Activated naive CD4-positive, alpha-beta T cell treated with anti-CD3 and anti-CD28 coated beads, Interleukin-2, amount 10 ng/mL, durations not matched to agents 7 days and 5 days (primary cell): ENCODE measurements at regions not wholly inside any gene's neighbourhood (a gene's known extent, or its start where the extent isn't known, plus 50 kb on each side); places are given as distances from the start of the nearest gene placed in this dataset.
"Not testable (repeated sequence)": the region's sequence is repeated elsewhere in the genome, so short reads cannot be mapped to it uniquely, and the experiment has no call there.

Source experiments
- CTCF ChIA-PET: fragments of 350-600 bp; sonication (Branson Sonifier 250); formaldehyde crosslinking; loops from one replicate; lab custom pipeline; 2021; ENCODE audit warnings: antibody characterized with exemption; lab: Charles Lee
- DNase-seq: peaks from one replicate; pipeline ENCODE4 v3.0.0-alpha.2; 2020
- H3K27ac Mint-ChIP-seq: one replicate; pipeline ENCODE4 v1.8.0; 2021; ENCODE audit warnings: mild to moderate bottlenecking, moderate library complexity, mixed read lengths
- H3K27me3 Mint-ChIP-seq: one replicate; pipeline ENCODE4 v1.8.0; 2021; ENCODE audit warnings: mild to moderate bottlenecking, mixed read lengths
- H3K36me3 Mint-ChIP-seq: one replicate; pipeline ENCODE4 v1.8.0; 2021; ENCODE audit warnings: mixed read lengths
- H3K4me1 Mint-ChIP-seq: one replicate; pipeline ENCODE4 v1.8.0; 2021; ENCODE audit warnings: mixed read lengths
- H3K4me3 Mint-ChIP-seq: one replicate; pipeline ENCODE4 v1.8.0; 2021; ENCODE audit warnings: mild to moderate bottlenecking, moderate library complexity, mixed read lengths
- H3K9me3 Mint-ChIP-seq: one replicate; pipeline ENCODE4 v1.8.0; 2021; ENCODE audit warnings: mixed read lengths

DNA sequence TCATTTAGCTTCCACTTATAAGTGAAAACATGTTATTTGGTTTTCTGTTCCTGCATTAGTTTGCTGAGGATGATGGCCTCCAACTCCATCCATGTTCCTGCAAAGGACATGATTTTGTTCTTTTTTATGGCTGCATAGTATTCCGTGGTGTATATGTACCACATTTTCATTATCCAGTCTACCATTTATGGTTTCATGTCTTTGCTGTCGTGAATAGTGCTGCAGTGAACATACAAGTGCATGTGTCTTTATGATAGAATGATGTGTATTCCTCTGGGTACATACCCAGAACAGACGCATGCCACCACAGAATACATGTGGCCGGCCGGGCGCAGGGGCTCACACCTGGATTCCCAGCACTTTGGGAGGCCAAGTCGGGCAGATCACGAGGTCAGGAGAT is 247.7 kb upstream of the SULF2 start:
- CTCF ChIA-PET, H3K36me3 Mint-ChIP-seq, H3K4me1 Mint-ChIP-seq, DNase-seq, H3K9me3 Mint-ChIP-seq, H3K27ac Mint-ChIP-seq, H3K4me3 Mint-ChIP-seq: not testable (repeated sequence)
- peaks cover 18% of the 10 kb centered on the region for H3K27me3 Mint-ChIP-seq

DNA sequence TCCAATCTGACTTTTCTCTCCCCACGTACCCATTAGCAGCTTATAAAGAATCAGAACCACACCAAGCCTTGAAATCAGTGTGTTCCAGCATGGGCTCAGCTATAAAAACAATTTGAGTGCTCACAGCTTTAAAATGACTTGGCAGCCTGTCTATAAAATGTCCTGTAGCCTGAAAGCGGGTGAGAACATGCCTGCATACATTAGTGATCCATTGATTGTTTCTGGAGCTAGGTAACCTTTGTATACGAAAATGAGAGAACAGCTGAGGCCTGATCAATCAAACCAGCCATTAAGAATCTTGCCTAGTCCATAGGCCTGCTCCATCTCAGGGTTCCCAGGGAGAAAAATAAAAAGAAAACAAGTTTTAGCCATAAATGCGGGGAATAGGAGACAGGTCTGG is 245.8 kb upstream of the SULF2 start:
- Mint-ChIP-seq H3K4me1 (no peaks in the 10 kb centered on the region), H3K27me3 (peaks cover 17% of the 10 kb centered on the region), H3K9me3 (peaks cover 2% of the 10 kb centered on the region), H3K27ac (no peak overlapping the region), H3K4me3 (no peak overlapping the region), H3K36me3 (no peaks in the 10 kb centered on the region)
- CTCF ChIA-PET: no interaction called here
- DNase-seq: no peak

DNA sequence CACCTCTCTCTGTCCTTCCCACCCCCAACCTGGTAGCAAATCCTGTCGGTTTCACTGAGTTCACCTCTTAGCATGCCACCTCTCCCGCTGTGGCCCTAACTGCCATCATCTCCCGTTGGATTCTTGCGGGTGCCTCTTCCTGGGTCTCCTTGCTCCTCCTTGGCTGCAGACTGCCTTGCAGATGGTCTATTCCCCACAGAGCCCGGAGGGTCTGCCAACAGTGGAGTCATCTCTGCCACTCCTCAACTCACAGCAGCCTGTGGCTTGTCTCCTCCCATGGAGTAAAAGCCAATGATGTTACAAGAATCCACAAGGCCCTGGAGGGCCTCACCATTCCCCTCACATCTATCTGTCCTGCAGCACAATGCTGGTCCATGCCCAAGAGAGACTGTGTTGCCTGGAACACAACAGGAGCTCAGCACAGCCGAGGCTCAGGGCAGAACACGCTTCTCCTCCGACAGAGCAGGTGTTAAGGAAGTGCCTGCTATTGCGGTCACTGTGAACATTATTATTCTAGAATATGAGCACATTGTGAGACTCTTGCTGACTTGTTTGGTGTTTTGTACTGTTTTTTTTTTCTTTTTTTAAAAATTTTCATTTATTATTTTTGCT is 241.8 kb upstream of the SULF2 start:
- no peak for DNase-seq
- no peaks in the 10 kb centered on the region for H3K36me3 Mint-ChIP-seq
- no peaks in the 10 kb centered on the region for H3K4me1 Mint-ChIP-seq
- H3K4me3 Mint-ChIP-seq: no peak overlapping the region
- H3K27me3 Mint-ChIP-seq: peaks cover 14% of the 10 kb centered on the region
- CTCF ChIA-PET: no interaction called here
- no peak overlapping the region for H3K27ac Mint-ChIP-seq
- H3K9me3 Mint-ChIP-seq: no peaks in the 10 kb centered on the region

DNA sequence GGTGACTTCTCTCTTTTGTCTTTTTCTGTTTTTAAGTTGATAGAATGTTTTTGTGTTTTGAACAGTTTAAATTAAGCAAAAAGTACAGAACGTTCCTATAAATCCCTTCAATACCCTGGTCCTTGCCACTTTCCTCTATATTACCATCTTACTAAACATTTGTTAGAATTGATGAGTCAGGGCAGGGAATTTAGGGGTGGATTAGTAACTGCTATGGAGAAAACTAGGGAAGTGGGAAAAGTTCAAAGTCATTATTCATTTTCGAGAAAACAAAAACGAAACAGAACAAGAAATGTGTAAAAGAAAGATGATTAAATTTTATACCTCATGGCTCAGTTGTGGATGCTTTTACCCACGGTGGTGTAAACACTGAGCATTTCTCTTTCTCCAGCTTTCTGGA is 240.4 kb upstream of the SULF2 start:
- H3K27ac Mint-ChIP-seq: no peak overlapping the region
- H3K36me3 Mint-ChIP-seq: no peaks in the 10 kb centered on the region
- CTCF ChIA-PET: no interaction called here
- H3K4me3 Mint-ChIP-seq: no peak overlapping the region
- peaks cover 11% of the 10 kb centered on the region for H3K27me3 Mint-ChIP-seq
- H3K4me1 Mint-ChIP-seq: no peaks in the 10 kb centered on the region
- no peaks in the 10 kb centered on the region for H3K9me3 Mint-ChIP-seq
- no peak for DNase-seq

DNA sequence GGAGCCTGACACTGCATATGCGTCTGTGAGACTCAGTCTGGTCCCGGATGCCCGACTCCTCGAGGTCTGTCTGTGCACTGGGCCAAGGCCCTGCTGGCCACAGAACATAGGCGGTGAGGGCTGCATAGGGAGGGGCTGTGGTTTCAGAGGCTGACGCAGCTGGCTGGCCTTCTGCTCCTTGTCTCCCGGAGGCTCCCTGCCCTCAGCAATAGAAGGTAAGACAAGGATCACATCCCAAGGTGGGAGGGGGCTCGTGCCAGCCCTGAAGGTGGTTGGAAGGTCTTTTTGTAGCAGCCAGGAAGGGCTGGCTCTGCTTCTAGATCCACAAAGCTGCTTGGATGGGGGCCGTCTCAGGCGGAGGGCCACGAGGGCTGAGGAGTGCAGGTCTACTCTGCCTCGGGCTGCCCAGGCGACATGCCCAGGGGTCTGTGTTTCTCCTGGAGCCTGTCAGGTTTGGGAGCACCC is 239.8 kb upstream of the SULF2 start:
- DNase-seq: no peak
- CTCF ChIA-PET: no interaction called here
- Mint-ChIP-seq H3K9me3 (no peaks in the 10 kb centered on the region), H3K27ac (no peak overlapping the region), H3K4me1 (no peaks in the 10 kb centered on the region), H3K36me3 (no peaks in the 10 kb centered on the region), H3K4me3 (no peak overlapping the region), H3K27me3 (peaks cover 11% of the 10 kb centered on the region)

DNA sequence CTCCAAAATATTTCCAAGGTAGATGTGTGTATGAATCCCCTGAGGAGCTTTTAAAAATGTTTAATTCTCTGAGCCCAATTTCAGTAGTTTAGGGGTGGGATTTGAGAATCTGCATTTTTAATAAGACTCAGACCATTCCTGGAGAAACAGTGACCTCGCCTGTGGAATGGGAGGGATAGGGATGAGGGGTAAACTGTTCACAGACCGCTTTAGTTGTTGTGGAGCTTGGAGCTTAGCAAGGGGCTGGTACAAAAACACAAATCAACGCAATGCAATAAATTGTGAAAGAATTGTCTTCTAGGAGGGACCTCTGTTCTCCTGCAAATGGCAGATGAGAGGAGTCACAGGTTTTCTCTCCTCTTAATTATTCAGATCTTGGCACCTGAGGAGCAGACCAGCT is 239.3 kb upstream of the SULF2 start:
- H3K4me1 Mint-ChIP-seq: no peaks in the 10 kb centered on the region
- no peaks in the 10 kb centered on the region for H3K36me3 Mint-ChIP-seq
- no peak overlapping the region for H3K4me3 Mint-ChIP-seq
- DNase-seq: no peak
- H3K27ac Mint-ChIP-seq: no peak overlapping the region
- CTCF ChIA-PET: no interaction called here
- H3K9me3 Mint-ChIP-seq: no peaks in the 10 kb centered on the region
- peaks cover 16% of the 10 kb centered on the region for H3K27me3 Mint-ChIP-seq

DNA sequence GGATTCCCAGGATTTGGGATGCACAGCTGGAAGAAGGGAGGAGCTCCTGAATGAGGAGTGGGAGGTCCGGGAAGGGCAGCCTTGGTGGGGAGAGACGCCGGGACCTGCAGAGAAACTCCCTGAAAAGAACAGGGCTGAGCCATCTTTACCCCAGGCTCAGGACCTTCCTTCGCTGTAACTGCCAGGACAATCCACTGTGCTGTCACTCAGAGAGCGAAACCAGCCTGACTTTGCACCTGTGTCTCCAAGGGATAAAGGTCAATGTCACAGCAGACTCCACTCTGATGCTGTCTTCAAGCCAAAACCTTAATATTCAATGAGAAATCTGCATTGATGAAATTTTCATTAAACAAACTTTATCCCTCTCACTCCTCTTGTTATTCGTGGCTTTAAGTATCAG is 235.4 kb upstream of the SULF2 start:
- H3K27ac Mint-ChIP-seq, CTCF ChIA-PET, H3K9me3 Mint-ChIP-seq: not testable (repeated sequence)

DNA sequence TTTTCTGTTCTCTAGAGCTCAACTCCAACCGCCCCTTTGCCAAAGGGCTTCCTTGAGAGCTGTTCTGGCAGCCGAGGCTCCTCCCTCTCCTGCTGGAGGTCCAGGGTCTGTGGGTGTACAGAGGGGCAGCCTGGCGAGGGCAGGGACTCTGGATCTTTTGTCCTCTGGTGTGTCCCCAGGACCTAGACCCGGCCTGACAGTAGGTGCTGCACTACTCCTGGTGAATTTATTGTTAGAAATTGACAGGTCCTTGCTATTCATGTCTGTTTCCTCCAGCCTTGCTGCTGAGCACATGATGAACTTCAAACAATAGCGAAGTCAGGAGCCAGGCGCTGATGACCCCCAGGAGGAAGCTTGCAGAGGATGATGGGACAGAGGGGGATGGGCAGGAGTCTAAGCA is 234.7 kb upstream of the SULF2 start:
- H3K27ac Mint-ChIP-seq: no peak overlapping the region
- CTCF ChIA-PET: no interaction called here
- peaks cover 16% of the 10 kb centered on the region for H3K27me3 Mint-ChIP-seq
- no peak overlapping the region for H3K4me3 Mint-ChIP-seq
- no peaks in the 10 kb centered on the region for H3K4me1 Mint-ChIP-seq
- no peaks in the 10 kb centered on the region for H3K9me3 Mint-ChIP-seq
- DNase-seq: no peak
- H3K36me3 Mint-ChIP-seq: no peaks in the 10 kb centered on the region

More for the DNA sequence above, 235.4 kb upstream of the SULF2 start:
- H3K4me3 Mint-ChIP-seq, H3K4me1 Mint-ChIP-seq, DNase-seq, H3K36me3 Mint-ChIP-seq: not testable (repeated sequence)
- H3K27me3 Mint-ChIP-seq: peaks cover 16% of the 10 kb centered on the region

DNA sequence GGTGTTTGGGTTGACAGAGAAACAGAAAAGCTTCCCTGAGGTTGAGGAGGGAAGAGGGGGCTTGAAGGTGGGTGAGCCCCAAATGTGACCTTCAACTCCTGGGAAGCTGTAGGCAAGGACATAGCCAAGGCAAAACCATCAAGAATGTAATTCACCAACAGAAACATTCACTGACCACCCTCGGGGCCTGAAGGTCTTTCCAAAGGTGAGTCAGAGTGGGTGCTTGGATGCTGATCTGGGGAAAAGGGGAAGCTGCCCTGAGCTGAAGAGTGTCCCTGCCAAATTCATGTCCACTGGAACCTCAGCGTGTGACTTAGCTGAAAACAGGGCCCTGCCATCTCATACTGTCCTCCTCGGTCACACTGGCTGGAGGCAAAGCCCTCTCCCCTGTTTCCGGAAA is 234.2 kb upstream of the SULF2 start:
- CTCF ChIA-PET: no interaction called here
- DNase-seq: no peak
- Mint-ChIP-seq H3K27me3 (peaks cover 16% of the 10 kb centered on the region), H3K9me3 (no peaks in the 10 kb centered on the region), H3K4me1 (no peaks in the 10 kb centered on the region), H3K27ac (no peak overlapping the region), H3K36me3 (no peaks in the 10 kb centered on the region), H3K4me3 (no peak overlapping the region)

DNA sequence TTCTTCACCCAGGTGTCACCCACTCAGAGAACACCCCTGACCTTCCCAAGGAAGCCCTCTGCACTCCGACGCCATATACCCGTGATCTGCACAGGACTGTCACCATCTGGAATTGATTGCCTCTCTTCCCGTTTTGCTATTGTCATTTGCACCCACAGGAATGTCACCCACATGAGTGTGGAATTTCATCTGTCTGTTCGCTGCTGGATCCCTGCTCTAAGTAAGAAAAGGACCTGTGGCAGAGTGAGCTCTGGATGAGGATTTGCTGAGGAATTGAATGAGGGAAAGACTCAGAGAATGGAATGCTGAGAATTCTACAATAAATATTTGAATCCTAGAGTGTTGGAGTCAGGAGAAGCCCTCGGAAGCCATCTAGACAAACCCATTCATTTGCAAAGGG is 233.6 kb upstream of the SULF2 start:
- CTCF ChIA-PET, H3K4me1 Mint-ChIP-seq, H3K27ac Mint-ChIP-seq, H3K4me3 Mint-ChIP-seq, H3K36me3 Mint-ChIP-seq, H3K9me3 Mint-ChIP-seq, DNase-seq: not testable (repeated sequence)
- H3K27me3 Mint-ChIP-seq: peaks cover 16% of the 10 kb centered on the region

DNA sequence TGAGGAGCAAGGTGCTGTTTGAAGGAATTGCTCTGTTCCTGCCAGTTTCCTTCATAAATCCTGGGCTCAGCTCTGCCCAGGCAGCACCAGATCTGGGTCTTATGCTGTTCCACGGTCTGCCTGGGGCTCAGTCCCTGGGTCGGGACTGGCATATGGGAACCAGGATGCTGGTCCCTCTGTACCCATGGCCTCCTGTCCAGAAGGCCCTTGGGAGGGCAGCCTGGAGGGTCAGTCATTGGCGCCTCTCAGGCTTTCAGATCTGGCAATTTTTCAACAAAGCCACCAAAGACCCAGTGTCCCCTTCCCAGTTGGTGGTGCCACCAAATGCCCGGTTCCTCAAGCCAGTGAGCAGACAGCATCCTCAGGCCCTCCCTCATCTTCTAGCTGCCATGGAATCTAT is 232.7 kb upstream of the SULF2 start:
- no peak for DNase-seq
- no peaks in the 10 kb centered on the region for H3K36me3 Mint-ChIP-seq
- H3K27me3 Mint-ChIP-seq: peaks cover 16% of the 10 kb centered on the region
- no peak overlapping the region for H3K4me3 Mint-ChIP-seq
- no peak overlapping the region for H3K27ac Mint-ChIP-seq
- no peaks in the 10 kb centered on the region for H3K4me1 Mint-ChIP-seq
- CTCF ChIA-PET: no interaction called here
- peaks cover 2% of the 10 kb centered on the region for H3K9me3 Mint-ChIP-seq

DNA sequence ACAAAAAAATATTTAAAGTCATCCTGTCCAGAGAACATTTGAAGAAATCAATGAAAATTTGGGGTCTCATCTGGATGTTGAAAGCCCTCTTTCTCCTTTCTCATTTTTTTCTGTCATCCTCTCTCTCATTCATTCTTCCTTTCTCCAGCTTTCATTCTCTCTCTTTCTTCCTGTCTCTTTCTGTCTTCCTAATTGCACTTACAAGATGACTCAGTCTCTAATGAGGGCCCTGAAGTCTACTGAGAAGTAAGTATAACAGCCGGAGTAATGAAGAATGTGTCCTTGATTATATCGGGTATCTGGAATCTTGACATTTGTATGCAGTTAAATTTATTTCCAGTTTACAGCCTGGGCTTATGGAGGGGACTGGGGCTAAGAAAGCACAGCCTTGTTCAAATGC is 232.2 kb upstream of the SULF2 start:
- no peak for DNase-seq
- CTCF ChIA-PET: no interaction called here
- no peaks in the 10 kb centered on the region for H3K36me3 Mint-ChIP-seq
- H3K4me1 Mint-ChIP-seq: no peaks in the 10 kb centered on the region
- no peak overlapping the region for H3K4me3 Mint-ChIP-seq
- H3K9me3 Mint-ChIP-seq: peaks cover 5% of the 10 kb centered on the region
- no peak overlapping the region for H3K27ac Mint-ChIP-seq
- peaks cover 16% of the 10 kb centered on the region for H3K27me3 Mint-ChIP-seq

DNA sequence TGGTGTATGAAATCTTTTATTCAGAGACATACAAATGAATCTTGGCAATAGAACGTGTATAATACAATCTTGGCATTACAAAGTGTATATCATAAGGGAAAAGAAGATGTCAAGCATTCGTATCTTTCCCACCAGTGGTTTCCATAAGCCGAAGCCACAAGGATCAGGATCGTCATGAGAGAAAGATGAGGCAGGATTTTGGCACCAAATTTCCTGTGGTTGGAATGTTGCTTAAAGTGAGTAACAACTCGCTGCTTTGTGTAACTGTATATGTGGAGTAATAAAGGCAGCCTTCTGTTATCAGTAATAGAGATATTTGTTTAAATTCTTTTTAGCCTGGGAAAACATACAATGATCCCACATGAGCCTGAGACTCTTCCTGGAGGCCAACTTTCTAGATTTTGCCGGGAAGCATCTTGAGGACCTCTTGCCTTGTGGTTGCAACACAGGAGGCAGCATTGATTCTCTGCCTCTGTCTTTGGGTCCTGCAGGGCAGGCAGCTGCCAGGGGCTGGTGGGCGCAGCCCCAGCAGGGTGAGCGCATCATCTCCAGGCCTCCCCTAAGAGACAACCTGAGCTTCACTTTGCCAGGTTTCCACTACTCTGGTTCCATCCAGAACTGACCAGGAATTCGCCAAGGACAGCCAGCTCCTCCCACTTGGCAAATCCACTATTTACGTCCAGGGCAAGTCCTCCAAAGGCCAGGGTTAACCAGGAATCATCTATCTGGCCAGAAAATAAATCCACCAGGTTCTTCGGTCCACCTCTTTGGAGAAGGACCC is 230.9 kb upstream of the SULF2 start:
- H3K27ac Mint-ChIP-seq: no peak overlapping the region

DNA sequence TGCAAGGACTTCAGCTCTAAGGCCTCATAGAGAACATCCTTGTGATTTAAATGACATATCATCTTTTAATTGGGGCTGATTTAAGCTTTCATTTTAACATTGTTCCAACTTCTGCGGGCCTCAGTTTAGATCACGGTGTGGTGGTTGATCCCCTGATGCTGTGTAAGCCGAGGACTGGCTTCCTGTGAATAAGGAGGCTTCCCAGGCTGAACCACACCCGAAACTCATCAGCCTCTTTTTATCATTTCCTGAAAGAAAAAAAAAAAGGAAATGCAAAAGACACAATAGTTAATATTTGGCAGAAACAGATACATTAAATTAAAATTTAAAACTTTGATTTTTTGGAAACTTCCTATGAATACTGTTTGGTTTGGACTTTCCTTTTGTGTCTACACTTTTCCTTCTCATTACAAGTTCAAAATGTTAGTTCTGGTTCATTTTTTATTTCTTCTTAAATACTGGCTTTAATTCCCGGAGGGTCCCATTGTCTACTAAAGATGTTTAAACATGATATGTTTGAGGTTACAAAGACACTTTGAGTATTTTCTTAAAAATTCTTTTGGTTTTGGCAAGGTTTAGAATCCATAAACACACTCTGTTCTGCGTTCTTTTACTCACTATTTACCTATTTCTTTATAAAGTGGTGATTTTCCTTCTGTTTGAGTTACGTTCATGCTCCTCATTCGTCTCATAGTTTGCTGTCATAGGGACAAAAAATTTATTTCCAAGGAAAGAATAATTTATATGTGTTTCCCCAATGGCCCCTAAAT is 230.0 kb upstream of the SULF2 start:
- no peak overlapping the region for H3K27ac Mint-ChIP-seq
- DNase-seq: no peak
- no peaks in the 10 kb centered on the region for H3K4me1 Mint-ChIP-seq
- peaks cover 13% of the 10 kb centered on the region for H3K9me3 Mint-ChIP-seq
- H3K36me3 Mint-ChIP-seq: no peaks in the 10 kb centered on the region
- CTCF ChIA-PET: no interaction called here
- H3K4me3 Mint-ChIP-seq: no peak overlapping the region
- H3K27me3 Mint-ChIP-seq: peaks cover 14% of the 10 kb centered on the region

More for the DNA sequence above, 230.9 kb upstream of the SULF2 start:
- no peak for DNase-seq
- Mint-ChIP-seq H3K4me1 (no peaks in the 10 kb centered on the region), H3K9me3 (peaks cover 13% of the 10 kb centered on the region), H3K36me3 (no peaks in the 10 kb centered on the region), H3K27me3 (peaks cover 16% of the 10 kb centered on the region), H3K4me3 (no peak overlapping the region)
- CTCF ChIA-PET: no interaction called here
